ENCODE measurements at regions not wholly inside any gene's neighbourhood (a gene's known extent, or its start where the extent isn't known, plus 50 kb on each side); places are given as distances from the start of the nearest gene placed in this dataset.

- Histone ChIP-seq H3K27me3 (ENCODE audit: control insufficient read depth in 3 of 3, insufficient read depth in 3 of 3, low read length in 2 of 3) (no peaks in the 10 kb centered on the region), H3K27ac (ENCODE audit: low read depth in 1 of 2, low read length in 1 of 2) (no peak overlapping the region), H3K9me3 (ENCODE audit: control insufficient read depth in 4 of 4, insufficient read depth in 3 of 4, low read length in 3 of 4) (peaks cover 0 to 3% (median 0%) of the 10 kb centered on the region in 4 donors), H3K9ac (ENCODE audit: insufficient read depth in 1 of 2, low read length in 2 of 2) (no peak overlapping the region), H3K4me3 (no peak overlapping the region), H3K36me3 (ENCODE audit: control insufficient read depth in 4 of 4, insufficient read depth in 4 of 4, low read length in 4 of 4) (peaks cover 0 to 1% (median 0%) of the 10 kb centered on the region in 4 donors), H3K4me1 (ENCODE audit: control insufficient read depth in 5 of 5, insufficient read depth in 5 of 5, low read length in 5 of 5) (no peaks in the 10 kb centered on the region)
- TF ChIP-seq CTCF (IDR thresholded peaks at IDR 0.05; ENCODE audit: control extremely low read depth, extremely low read depth): no peak
- no peak for ATAC-seq (ENCODE audit: insufficient read depth, low FRiP score)
- no peak for DNase-seq
- WGBS, 2 donors: 89 to 94% methylated on average over 1 of the region's 1 CpG
These were observed 108.0 kb upstream of the TANK start for GRCh38 chr2:161052214-161052613.

- H3K4me3 ChIP-seq: no peak overlapping the region
- no peak overlapping the region for H3K9ac ChIP-seq (ENCODE audit: insufficient read depth in 1 of 2, low read length in 2 of 2)
- no peak for TF ChIP-seq CTCF (IDR thresholded peaks at IDR 0.05; ENCODE audit: control extremely low read depth, extremely low read depth)
- no peaks in the 10 kb centered on the region for H3K27me3 ChIP-seq (ENCODE audit: control insufficient read depth in 3 of 3, insufficient read depth in 3 of 3, low read length in 2 of 3)
- peaks cover 0 to 1% (median 0%) of the 10 kb centered on the region in 4 donors for H3K36me3 ChIP-seq (ENCODE audit: control insufficient read depth in 4 of 4, insufficient read depth in 4 of 4, low read length in 4 of 4)
- peaks cover 0 to 3% (median 0%) of the 10 kb centered on the region in 4 donors for H3K9me3 ChIP-seq (ENCODE audit: control insufficient read depth in 4 of 4, insufficient read depth in 3 of 4, low read length in 3 of 4)
- H3K4me1 ChIP-seq (ENCODE audit: control insufficient read depth in 5 of 5, insufficient read depth in 5 of 5, low read length in 5 of 5): no peaks in the 10 kb centered on the region
- no peak overlapping the region for H3K27ac ChIP-seq (ENCODE audit: low read depth in 1 of 2, low read length in 1 of 2)
- ATAC-seq (ENCODE audit: insufficient read depth, low FRiP score): no peak
- no peak for DNase-seq
These were observed 104.9 kb upstream of the TANK start for GRCh38 chr2:161055289-161055688.

GRCh38 chr2:161059388-161059787, 100.8 kb upstream of the TANK start:
- DNase-seq: no peak
- Histone ChIP-seq H3K36me3 (ENCODE audit: control insufficient read depth in 4 of 4, insufficient read depth in 4 of 4, low read length in 4 of 4) (peaks cover 0 to 1% (median 0%) of the 10 kb centered on the region in 4 donors), H3K9ac (ENCODE audit: insufficient read depth in 1 of 2, low read length in 2 of 2) (no peak overlapping the region), H3K27me3 (ENCODE audit: control insufficient read depth in 3 of 3, insufficient read depth in 3 of 3, low read length in 2 of 3) (no peaks in the 10 kb centered on the region), H3K9me3 (ENCODE audit: control insufficient read depth in 4 of 4, insufficient read depth in 3 of 4, low read length in 3 of 4) (peaks cover 0 to 3% (median 0%) of the 10 kb centered on the region in 4 donors), H3K4me3 (no peak overlapping the region), H3K4me1 (ENCODE audit: control insufficient read depth in 5 of 5, insufficient read depth in 5 of 5, low read length in 5 of 5) (peaks cover 0 to 14% (median 2%) of the 10 kb centered on the region in 5 donors), H3K27ac (ENCODE audit: low read depth in 1 of 2, low read length in 1 of 2) (no peak overlapping the region)
- 88 to 91% methylated on average over 1 of the region's 1 CpG for WGBS, 2 donors
- no peak for ATAC-seq (ENCODE audit: insufficient read depth, low FRiP score)
- no peak for TF ChIP-seq CTCF (IDR thresholded peaks at IDR 0.05; ENCODE audit: control extremely low read depth, extremely low read depth)

- 88 to 92% methylated on average over 4 of the region's 4 CpGs for WGBS, 2 donors
- ATAC-seq (ENCODE audit: insufficient read depth, low FRiP score): no peak
- Histone ChIP-seq H3K9ac (ENCODE audit: insufficient read depth in 1 of 2, low read length in 2 of 2) (no peak overlapping the region), H3K4me3 (no peak overlapping the region), H3K27me3 (ENCODE audit: control insufficient read depth in 3 of 3, insufficient read depth in 3 of 3, low read length in 2 of 3) (no peaks in the 10 kb centered on the region), H3K4me1 (ENCODE audit: control insufficient read depth in 5 of 5, insufficient read depth in 5 of 5, low read length in 5 of 5) (peaks cover 0 to 14% (median 2%) of the 10 kb centered on the region in 5 donors), H3K9me3 (ENCODE audit: control insufficient read depth in 4 of 4, insufficient read depth in 3 of 4, low read length in 3 of 4) (no peaks in the 10 kb centered on the region), H3K36me3 (ENCODE audit: control insufficient read depth in 4 of 4, insufficient read depth in 4 of 4, low read length in 4 of 4) (no peaks in the 10 kb centered on the region), H3K27ac (ENCODE audit: low read depth in 1 of 2, low read length in 1 of 2) (no peak overlapping the region)
- TF ChIP-seq CTCF (IDR thresholded peaks at IDR 0.05; ENCODE audit: control extremely low read depth, extremely low read depth): no peak
- no peak for DNase-seq
These were observed 98.4 kb upstream of the TANK start for GRCh38 chr2:161061786-161062185.
